ENCODE measurements at regions not wholly inside any gene's neighbourhood (a gene's known extent, or its start where the extent isn't known, plus 50 kb on each side); places are given as distances from the start of the nearest gene placed in this dataset.

- no peak overlapping the region for H3K27ac Mint-ChIP-seq
- ATAC-seq (ENCODE audit: low read depth) = no peak
- CTCF ChIA-PET = no interaction called here
- POLR2A ChIA-PET = no interaction called here
- H3K4me1 Mint-ChIP-seq = no peaks in the 10 kb centered on the region
- peaks cover 8% of the 10 kb centered on the region for H3K9me3 Mint-ChIP-seq
- H3K36me3 Mint-ChIP-seq (ENCODE audit: low read depth) = no peaks in the 10 kb centered on the region
- DNase-seq = no peak
- TF ChIP-seq CTCF (IDR thresholded peaks at IDR 0.05) = no peak
- H3K27me3 Mint-ChIP-seq = no peaks in the 10 kb centered on the region
- no peak overlapping the region for H3K4me3 Mint-ChIP-seq
- intact Hi-C loops (cut with micrococcal nuclease) = no loop called here
Observed at GRCh38 chr3:74410276-74410941, 204.1 kb downstream of the CNTN3 start.

DNA sequence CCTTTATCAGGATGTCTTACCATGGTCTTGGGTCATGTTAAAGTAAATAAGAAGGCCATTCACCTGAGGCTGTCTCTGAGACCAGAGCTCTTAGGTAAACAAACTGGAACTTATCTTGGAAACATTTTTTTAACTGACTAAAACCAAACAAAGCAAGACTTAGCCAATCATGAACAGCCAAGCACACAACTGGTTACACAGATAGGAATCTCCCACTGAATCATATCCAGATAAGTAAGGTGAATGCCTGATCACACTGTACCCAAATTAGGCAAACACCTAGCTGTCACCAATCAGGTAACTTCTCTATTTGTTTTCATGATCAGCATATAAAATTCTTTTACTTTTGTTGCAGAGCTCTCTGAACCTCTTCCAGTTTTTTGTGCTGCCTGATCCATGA is 205.4 kb downstream of the CNTN3 start:
- POLR2A ChIA-PET = no interaction called here
- DNase-seq (no peak), ATAC-seq (ENCODE audit: low read depth) (no peak)
- Mint-ChIP-seq H3K27me3 (no peaks in the 10 kb centered on the region), H3K4me3 (no peak overlapping the region), H3K27ac (no peak overlapping the region), H3K9me3 (peaks cover 8% of the 10 kb centered on the region), H3K4me1 (no peaks in the 10 kb centered on the region), H3K36me3 (ENCODE audit: low read depth) (no peaks in the 10 kb centered on the region)
- intact Hi-C loops (cut with micrococcal nuclease) = no loop called here
- TF ChIP-seq CTCF (IDR thresholded peaks at IDR 0.05) = no peak
- CTCF ChIA-PET = no interaction called here

GRCh38 chr3:74403307-74403706 is 211.2 kb downstream of the CNTN3 start:
- H3K27ac Mint-ChIP-seq = no peak overlapping the region
- ATAC-seq (ENCODE audit: low read depth) = no peak
- no peak overlapping the region for H3K4me3 Mint-ChIP-seq
- DNase-seq = no peak
- intact Hi-C loops (cut with micrococcal nuclease) = no loop called here
- H3K4me1 Mint-ChIP-seq = no peaks in the 10 kb centered on the region
- CTCF ChIA-PET = no interaction called here
- H3K9me3 Mint-ChIP-seq = peaks cover 15% of the 10 kb centered on the region
- H3K27me3 Mint-ChIP-seq = no peaks in the 10 kb centered on the region
- TF ChIP-seq CTCF (IDR thresholded peaks at IDR 0.05) = no peak
- POLR2A ChIA-PET = no interaction called here
- no peaks in the 10 kb centered on the region for H3K36me3 Mint-ChIP-seq (ENCODE audit: low read depth)

DNA sequence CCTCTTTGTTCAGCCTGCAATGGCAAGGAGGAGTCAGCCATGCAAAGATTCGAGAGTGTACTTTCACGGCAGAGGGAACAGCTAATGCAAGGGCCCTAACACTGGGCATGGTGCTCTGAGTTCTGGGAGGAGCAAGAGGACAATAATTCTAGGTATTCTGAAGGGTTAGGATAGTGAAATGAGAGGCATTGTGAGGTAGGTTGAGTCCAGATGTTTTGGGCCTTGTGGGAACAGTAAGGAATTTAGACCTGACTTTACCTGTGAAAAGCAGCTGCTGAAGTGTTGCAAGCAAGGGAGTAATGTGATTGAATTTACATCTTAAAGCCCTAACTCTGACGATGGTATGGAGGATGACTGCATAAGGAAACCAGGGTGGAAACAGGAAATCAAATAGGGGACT is 211.6 kb downstream of the CNTN3 start:
- Mint-ChIP-seq H3K27me3 (no peaks in the 10 kb centered on the region), H3K36me3 (ENCODE audit: low read depth) (no peaks in the 10 kb centered on the region), H3K4me1 (no peaks in the 10 kb centered on the region), H3K4me3 (no peak overlapping the region), H3K27ac (no peak overlapping the region), H3K9me3 (peaks cover 13% of the 10 kb centered on the region)
- ATAC-seq (ENCODE audit: low read depth) = no peak
- TF ChIP-seq CTCF (IDR thresholded peaks at IDR 0.05) = no peak
- CTCF ChIA-PET = no interaction called here
- DNase-seq = no peak
- POLR2A ChIA-PET = no interaction called here
- intact Hi-C loops (cut with micrococcal nuclease) = no loop called here

- Mint-ChIP-seq H3K27ac (no peak overlapping the region), H3K9me3 (peaks cover 16% of the 10 kb centered on the region), H3K27me3 (no peaks in the 10 kb centered on the region), H3K36me3 (ENCODE audit: low read depth) (no peaks in the 10 kb centered on the region), H3K4me1 (no peaks in the 10 kb centered on the region), H3K4me3 (no peak overlapping the region)
- no peak for DNase-seq
- CTCF ChIA-PET = no interaction called here
- TF ChIP-seq CTCF (IDR thresholded peaks at IDR 0.05) = no peak
- intact Hi-C loops (cut with micrococcal nuclease) = no loop called here
- no peak for ATAC-seq (ENCODE audit: low read depth)
- POLR2A ChIA-PET = no interaction called here
Observed at GRCh38 chr3:74393426-74393825, 221.0 kb downstream of the CNTN3 start.

Data from activated B cell treated with CpG ODN at 0.5 μM for 24 hours (primary cell).